Dendritic cell treated with granulocyte-macrophage colony-stimulating factor and Interleukin-4, amounts not matched to agents 40 ng/mL and 50 ng/mL, for 4 days (primary cell): ENCODE measurements at regions not wholly inside any gene's neighbourhood (a gene's known extent, or its start where the extent isn't known, plus 50 kb on each side); places are given as distances from the start of the nearest gene placed in this dataset.

ENCODE experiments used
- H3K27ac Mint-ChIP-seq: one replicate; pipeline ENCODE4 v1.8.0; 2022; ENCODE audit warnings: mild to moderate bottlenecking, mixed read lengths
- H3K27me3 Mint-ChIP-seq: one replicate; pipeline ENCODE4 v1.8.0; 2022; ENCODE audit warnings: mild to moderate bottlenecking, mixed read lengths
- H3K36me3 Mint-ChIP-seq: one replicate; pipeline ENCODE4 v1.8.0; 2022; ENCODE audit warnings: low read depth, mixed read lengths
- H3K4me1 Mint-ChIP-seq: one replicate; pipeline ENCODE4 v1.8.0; 2022; ENCODE audit warnings: low read depth, mixed read lengths
- H3K4me3 Mint-ChIP-seq: one replicate; pipeline ENCODE4 v1.8.0; 2022; ENCODE audit warnings: mild to moderate bottlenecking, moderate library complexity, mixed read lengths
- H3K9me3 Mint-ChIP-seq: one replicate; pipeline ENCODE4 v1.8.0; 2022; ENCODE audit warnings: mixed read lengths
- intact Hi-C: fragments of 100-400 bp; cut with micrococcal nuclease; formaldehyde crosslinking; loops from one replicate; pipeline ENCODE4 v1.15.0; 2022

GRCh38 chr14:28264306-28264705 is 502.3 kb upstream of the FOXG1 start:
- no peak overlapping the region for H3K27ac Mint-ChIP-seq
- no peaks in the 10 kb centered on the region for H3K27me3 Mint-ChIP-seq
- intact Hi-C loops, result no loop called here
- H3K4me3 Mint-ChIP-seq, result no peak overlapping the region
- H3K36me3 Mint-ChIP-seq, result no peaks in the 10 kb centered on the region
- H3K9me3 Mint-ChIP-seq, result peaks cover 43% of the 10 kb centered on the region
- no peaks in the 10 kb centered on the region for H3K4me1 Mint-ChIP-seq

DNA sequence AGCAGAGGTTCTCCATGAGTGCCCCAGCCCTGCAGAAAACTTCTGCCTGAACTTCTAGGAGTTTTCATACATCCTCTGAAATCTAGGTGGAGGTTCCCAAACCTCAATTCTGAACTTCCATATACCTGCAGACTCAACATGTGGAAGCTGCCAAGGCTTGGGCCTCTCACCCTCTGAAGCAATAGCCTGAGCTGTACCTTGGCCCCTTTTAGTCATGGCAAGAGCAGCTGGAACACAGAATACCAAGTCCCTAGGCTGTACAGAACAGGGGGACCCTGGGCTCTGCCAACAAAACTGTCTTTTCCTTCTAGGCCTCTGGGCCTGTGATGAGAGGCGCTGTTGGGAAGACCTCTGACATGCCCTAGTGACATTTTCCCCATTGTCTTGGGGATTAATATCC is 494.3 kb upstream of the FOXG1 start:
- Mint-ChIP-seq H3K4me1 (no peaks in the 10 kb centered on the region), H3K27me3 (no peaks in the 10 kb centered on the region), H3K9me3 (peaks cover 11% of the 10 kb centered on the region)

GRCh38 chr14:28280530-28280929 is 486.1 kb upstream of the FOXG1 start:
- Mint-ChIP-seq H3K27ac (no peak overlapping the region), H3K27me3 (no peaks in the 10 kb centered on the region), H3K9me3 (no peaks in the 10 kb centered on the region), H3K4me3 (no peak overlapping the region), H3K36me3 (no peaks in the 10 kb centered on the region), H3K4me1 (no peaks in the 10 kb centered on the region)
- intact Hi-C loops, result no loop called here

More for the DNA sequence above, 494.3 kb upstream of the FOXG1 start:
- Mint-ChIP-seq H3K36me3 (no peaks in the 10 kb centered on the region), H3K27ac (no peak overlapping the region), H3K4me3 (no peak overlapping the region)
- intact Hi-C loops, result no loop called here

- Mint-ChIP-seq H3K36me3 (no peaks in the 10 kb centered on the region), H3K4me1 (no peaks in the 10 kb centered on the region), H3K9me3 (no peaks in the 10 kb centered on the region), H3K4me3 (no peak overlapping the region), H3K27ac (no peak overlapping the region), H3K27me3 (no peaks in the 10 kb centered on the region)
- intact Hi-C loops, result no loop called here
Observed at GRCh38 chr14:28280997-28281598, 485.5 kb upstream of the FOXG1 start.

DNA sequence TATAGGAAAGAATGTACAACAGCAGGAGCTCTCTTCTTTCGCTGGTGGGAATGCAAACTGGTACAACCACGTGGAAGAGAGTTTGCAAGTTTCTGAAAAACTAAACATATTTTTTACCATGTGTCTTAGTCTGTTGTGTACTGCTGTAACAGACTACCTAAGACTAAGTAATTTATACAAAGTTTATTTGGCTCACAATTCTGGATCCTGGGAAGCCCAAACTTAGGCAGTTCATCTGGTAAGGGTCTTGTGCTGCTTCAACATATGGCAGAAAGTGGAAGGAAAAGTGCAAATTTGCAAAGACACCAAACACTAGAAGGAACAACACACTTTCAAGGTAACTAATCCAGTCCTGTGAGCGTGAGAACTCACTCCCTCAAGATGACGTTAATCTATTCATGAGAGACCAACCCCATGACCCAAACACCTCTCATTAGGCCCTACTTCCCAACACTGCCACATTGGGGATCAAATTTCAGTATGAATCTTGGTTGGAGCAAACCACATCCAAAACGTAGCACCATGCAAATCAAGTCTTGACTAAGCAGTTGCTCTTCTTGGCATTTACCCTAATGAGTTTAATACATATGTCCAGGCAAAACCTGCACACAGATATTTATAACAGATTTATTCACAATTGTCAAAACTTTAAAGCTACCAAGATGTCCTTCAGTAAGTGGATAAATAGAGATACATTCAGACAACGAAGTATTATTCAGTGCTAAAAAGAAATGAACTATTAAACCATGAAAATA is 481.9 kb upstream of the FOXG1 start:
- H3K4me1 Mint-ChIP-seq, result no peaks in the 10 kb centered on the region
- H3K27me3 Mint-ChIP-seq, result no peaks in the 10 kb centered on the region
- H3K27ac Mint-ChIP-seq, result no peak overlapping the region
- intact Hi-C loops, result no loop called here
- H3K9me3 Mint-ChIP-seq, result no peaks in the 10 kb centered on the region
- no peak overlapping the region for H3K4me3 Mint-ChIP-seq
- H3K36me3 Mint-ChIP-seq, result no peaks in the 10 kb centered on the region

GRCh38 chr14:28294834-28295440 is 471.6 kb upstream of the FOXG1 start:
- no peaks in the 10 kb centered on the region for H3K27me3 Mint-ChIP-seq
- H3K27ac Mint-ChIP-seq, result no peak overlapping the region
- intact Hi-C loops, result loop anchor here (2.0 kb wide), 1 partner anchor 314 kb away; no protein-coding TSS in a partner anchor
- no peaks in the 10 kb centered on the region for H3K36me3 Mint-ChIP-seq
- no peaks in the 10 kb centered on the region for H3K4me1 Mint-ChIP-seq
- peaks cover 26% of the 10 kb centered on the region for H3K9me3 Mint-ChIP-seq
- no peak overlapping the region for H3K4me3 Mint-ChIP-seq

DNA sequence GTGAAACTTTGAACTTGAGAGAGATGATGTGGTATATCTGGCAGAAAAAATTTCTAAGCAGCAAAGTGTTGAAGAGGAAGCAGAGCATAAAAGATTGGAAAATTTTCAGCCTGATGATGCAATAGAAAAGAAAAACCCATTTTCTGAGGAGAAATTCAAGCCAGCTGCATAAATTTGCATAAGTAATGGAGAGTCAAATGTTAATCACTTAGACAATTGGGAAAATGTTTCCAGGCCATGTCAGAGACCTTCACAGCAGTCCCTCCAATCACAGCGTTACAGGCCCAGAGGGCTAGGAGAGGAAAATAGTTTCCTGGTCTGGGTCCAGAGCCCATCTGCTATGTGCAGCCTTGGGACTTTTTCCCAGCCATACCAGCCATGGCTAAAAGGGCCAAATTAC is 469.0 kb upstream of the FOXG1 start:
- H3K4me3 Mint-ChIP-seq, result no peak overlapping the region
- H3K36me3 Mint-ChIP-seq, result no peaks in the 10 kb centered on the region
- H3K4me1 Mint-ChIP-seq, result no peaks in the 10 kb centered on the region
- intact Hi-C loops, result no loop called here
- H3K27ac Mint-ChIP-seq, result no peak overlapping the region
- peaks cover 26% of the 10 kb centered on the region for H3K9me3 Mint-ChIP-seq
- no peaks in the 10 kb centered on the region for H3K27me3 Mint-ChIP-seq

DNA sequence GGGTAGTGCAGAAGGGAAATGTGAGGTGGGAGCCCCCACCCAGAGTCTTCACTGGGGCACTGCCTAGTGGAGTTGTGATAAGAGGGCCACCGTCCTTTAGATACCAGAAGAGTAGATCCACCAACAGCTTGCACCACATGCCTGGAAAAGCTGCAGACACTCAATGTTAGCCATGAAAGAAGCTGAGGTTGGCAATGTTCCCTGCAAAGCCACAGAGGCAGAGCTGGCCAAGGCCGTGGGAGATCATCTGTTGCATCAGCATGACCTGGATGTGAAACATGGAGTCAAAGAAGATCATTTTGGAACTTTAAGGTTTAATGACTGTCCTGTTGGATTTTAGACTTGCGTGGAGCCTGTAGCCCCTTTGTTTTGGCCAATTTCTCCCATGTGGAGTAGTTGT is 468.4 kb upstream of the FOXG1 start:
- no peaks in the 10 kb centered on the region for H3K4me1 Mint-ChIP-seq
- no peaks in the 10 kb centered on the region for H3K27me3 Mint-ChIP-seq
- intact Hi-C loops, result no loop called here
- no peak overlapping the region for H3K27ac Mint-ChIP-seq
- H3K36me3 Mint-ChIP-seq, result no peaks in the 10 kb centered on the region
- H3K4me3 Mint-ChIP-seq, result no peak overlapping the region
- peaks cover 26% of the 10 kb centered on the region for H3K9me3 Mint-ChIP-seq

DNA sequence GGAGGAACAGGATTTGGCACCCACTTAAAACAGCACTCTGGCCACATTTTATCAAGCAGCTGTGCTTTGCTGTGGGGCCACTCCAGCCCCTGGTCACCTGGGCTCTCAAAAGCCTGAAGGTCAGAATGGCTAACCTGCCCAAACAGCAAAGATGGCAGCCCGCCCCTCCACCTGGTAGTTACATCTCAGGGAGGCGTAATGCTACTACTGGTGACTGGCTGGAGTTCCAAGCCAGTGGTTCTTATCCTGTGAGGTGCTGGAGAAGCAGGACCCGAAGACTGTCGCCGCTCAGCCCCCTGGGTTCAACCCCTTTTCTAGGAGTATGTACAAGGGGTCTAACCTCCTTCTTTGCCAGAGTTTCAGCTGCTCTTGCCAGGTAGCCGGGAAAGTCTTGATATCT is 467.4 kb upstream of the FOXG1 start:
- intact Hi-C loops, result no loop called here
- no peaks in the 10 kb centered on the region for H3K27me3 Mint-ChIP-seq
- no peak overlapping the region for H3K27ac Mint-ChIP-seq
- no peak overlapping the region for H3K4me3 Mint-ChIP-seq
- no peaks in the 10 kb centered on the region for H3K36me3 Mint-ChIP-seq
- H3K4me1 Mint-ChIP-seq, result no peaks in the 10 kb centered on the region
- peaks cover 26% of the 10 kb centered on the region for H3K9me3 Mint-ChIP-seq

DNA sequence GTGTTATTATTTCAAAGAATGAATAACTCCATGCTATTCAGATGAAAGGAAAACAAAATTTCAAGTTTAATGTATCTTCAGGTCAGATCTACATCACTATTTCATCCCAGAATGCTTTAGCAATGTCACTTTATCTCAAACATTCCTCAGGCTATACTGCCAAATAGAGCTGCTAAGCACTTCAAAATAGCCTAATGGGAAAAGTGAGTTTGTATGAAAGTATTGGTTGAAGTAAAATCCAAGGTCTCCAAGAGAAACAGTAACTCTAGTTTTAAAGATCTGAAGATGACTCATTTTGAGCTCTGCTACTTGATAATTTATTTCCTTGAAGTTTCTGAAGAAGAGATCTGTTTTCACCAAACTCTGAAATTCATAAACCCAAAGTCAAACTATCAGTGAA is 466.2 kb upstream of the FOXG1 start:
- H3K4me3 Mint-ChIP-seq, result no peak overlapping the region

GRCh38 chr14:28301179-28301578 is 465.4 kb upstream of the FOXG1 start:
- peaks cover 26% of the 10 kb centered on the region for H3K9me3 Mint-ChIP-seq
- intact Hi-C loops, result no loop called here
- H3K4me3 Mint-ChIP-seq, result no peak overlapping the region
- H3K27ac Mint-ChIP-seq, result no peak overlapping the region
- H3K36me3 Mint-ChIP-seq, result no peaks in the 10 kb centered on the region
- no peaks in the 10 kb centered on the region for H3K4me1 Mint-ChIP-seq
- H3K27me3 Mint-ChIP-seq, result no peaks in the 10 kb centered on the region

More for the DNA sequence above, 466.2 kb upstream of the FOXG1 start:
- Mint-ChIP-seq H3K4me1 (no peaks in the 10 kb centered on the region), H3K9me3 (peaks cover 26% of the 10 kb centered on the region), H3K27me3 (no peaks in the 10 kb centered on the region), H3K27ac (no peak overlapping the region), H3K36me3 (no peaks in the 10 kb centered on the region)
- intact Hi-C loops, result no loop called here

- H3K4me3 Mint-ChIP-seq, result no peak overlapping the region
- H3K36me3 Mint-ChIP-seq, result no peaks in the 10 kb centered on the region
- intact Hi-C loops, result no loop called here
- no peaks in the 10 kb centered on the region for H3K4me1 Mint-ChIP-seq
- H3K27ac Mint-ChIP-seq, result no peak overlapping the region
- H3K27me3 Mint-ChIP-seq, result no peaks in the 10 kb centered on the region
- peaks cover 11% of the 10 kb centered on the region for H3K9me3 Mint-ChIP-seq
Observed at GRCh38 chr14:28303248-28303647, 463.3 kb upstream of the FOXG1 start.

- Mint-ChIP-seq H3K27me3 (no peaks in the 10 kb centered on the region), H3K27ac (no peak overlapping the region), H3K4me3 (no peak overlapping the region), H3K4me1 (no peaks in the 10 kb centered on the region), H3K9me3 (no peaks in the 10 kb centered on the region), H3K36me3 (no peaks in the 10 kb centered on the region)
- intact Hi-C loops, result no loop called here
Observed at GRCh38 chr14:28305938-28306337, 460.6 kb upstream of the FOXG1 start.

- Mint-ChIP-seq H3K36me3 (no peaks in the 10 kb centered on the region), H3K27ac (no peak overlapping the region)
Observed at GRCh38 chr14:28307506-28307905, 459.1 kb upstream of the FOXG1 start.

More at GRCh38 chr14:28307506-28307905, 459.1 kb upstream of the FOXG1 start:
- Mint-ChIP-seq H3K4me1 (no peaks in the 10 kb centered on the region), H3K4me3 (no peak overlapping the region), H3K27me3 (no peaks in the 10 kb centered on the region), H3K9me3 (no peaks in the 10 kb centered on the region)
- intact Hi-C loops, result no loop called here
